IPS DF 4.7 (cell line): ENCODE measurements at regions not wholly inside any gene's neighbourhood (a gene's known extent, or its start where the extent isn't known, plus 50 kb on each side); places are given as distances from the start of the nearest gene placed in this dataset.

Experiments used
- DNase-seq: peaks from one replicate; pipeline ENCODE4 v3.0.0-alpha.2; 2013; ENCODE audit warnings: low spot score; ENCODE audit errors: extremely low read depth

DNA sequence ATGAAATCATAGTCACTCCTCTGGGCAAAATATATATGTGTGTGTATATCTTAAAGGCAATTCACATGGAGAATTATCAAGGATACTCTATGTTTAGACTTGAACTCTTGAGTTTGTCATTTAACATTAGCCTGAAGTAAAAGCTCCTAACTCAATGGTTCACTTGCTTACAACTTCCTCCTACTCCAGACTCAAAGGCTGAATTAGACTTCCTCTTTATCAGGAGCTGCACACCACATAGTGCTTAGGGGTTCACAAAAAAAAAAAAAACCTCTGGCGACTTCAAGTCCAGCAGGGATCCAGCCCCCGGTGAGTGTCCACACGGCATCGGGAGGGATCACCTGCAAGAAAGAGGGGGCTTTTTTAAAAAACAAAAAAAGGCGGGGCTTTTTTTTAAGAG is 68.2 kb upstream of the LSM14A start:
- no peak for DNase-seq

DNA sequence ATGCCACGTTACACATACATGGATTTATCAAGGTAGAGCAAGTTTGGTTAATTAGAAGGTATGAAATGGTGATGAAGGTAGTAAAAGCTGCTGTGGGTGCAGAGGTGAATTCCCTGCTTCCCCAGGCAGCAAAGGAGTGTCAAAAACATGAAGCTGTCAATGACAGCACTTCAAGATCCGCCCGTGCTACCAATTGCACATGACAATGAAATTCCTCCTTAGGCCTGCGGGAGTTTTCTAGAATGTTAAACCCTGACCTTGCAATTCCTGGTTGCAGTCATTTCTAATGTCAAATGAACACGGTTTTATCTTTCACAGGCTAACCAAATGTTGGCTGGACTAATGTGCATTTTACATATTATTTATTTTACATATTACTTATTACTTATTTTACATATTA is 67.7 kb upstream of the LSM14A start:
- DNase-seq = no peak

DNA sequence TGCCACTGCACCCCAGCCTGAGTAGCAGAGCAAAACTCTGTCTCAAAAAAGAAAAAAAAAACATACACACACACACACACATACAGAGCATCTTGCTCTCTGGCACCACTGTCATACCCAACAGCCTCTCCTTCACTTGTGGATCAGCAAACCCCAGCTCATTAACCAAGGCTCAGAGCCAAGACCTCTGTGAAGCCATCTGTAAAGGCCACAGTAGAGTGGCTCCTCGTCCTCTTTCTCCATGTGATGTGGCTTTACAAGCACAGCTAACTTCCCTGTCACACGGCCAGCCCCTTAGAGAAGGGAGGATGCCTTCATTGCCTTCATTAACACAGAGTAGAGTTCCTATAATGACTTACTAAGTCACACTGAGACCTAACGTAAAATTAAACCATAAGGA is 62.7 kb upstream of the LSM14A start:
- no peak for DNase-seq

DNA sequence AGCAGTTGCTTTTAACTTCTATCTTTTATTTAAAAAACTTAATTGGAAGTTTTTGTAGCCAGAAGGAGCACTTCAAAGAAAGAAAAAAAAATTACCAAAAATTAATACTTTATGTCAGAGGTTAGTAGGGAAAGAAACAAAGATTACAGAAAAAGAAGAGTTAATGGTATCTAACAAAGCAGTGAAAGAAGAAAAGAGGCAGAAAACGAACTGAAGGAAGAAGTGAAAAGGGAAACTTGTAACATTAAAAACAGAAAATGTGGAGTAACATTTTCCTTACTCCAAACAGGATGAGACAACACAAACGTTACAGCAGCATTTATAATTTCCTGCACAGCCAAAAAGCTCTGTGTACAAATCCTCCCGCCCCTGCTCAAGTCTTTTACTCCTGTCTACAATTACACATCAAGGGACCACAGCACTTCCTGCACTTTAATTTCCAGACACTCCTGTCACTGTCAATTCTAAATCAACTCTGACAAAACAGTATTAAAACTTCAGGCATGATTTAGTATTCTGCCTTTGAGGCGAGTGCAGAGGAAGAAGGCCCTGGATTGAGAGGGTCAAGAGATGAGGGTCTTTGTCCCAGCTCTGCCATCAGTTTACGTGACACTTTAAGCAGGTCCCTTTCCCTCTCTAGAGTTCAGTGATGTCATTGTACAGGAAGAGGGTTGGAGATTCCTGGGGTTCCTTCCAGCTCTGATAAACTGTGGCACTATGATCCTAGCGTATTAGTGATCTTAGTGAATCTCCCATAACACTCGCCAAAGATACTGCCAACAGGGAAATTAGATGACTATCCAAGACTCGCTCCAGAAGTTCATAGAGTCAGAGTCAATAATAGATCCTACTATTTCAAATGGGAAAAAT is 53.2 kb upstream of the LSM14A start:
- no peak for DNase-seq

DNA sequence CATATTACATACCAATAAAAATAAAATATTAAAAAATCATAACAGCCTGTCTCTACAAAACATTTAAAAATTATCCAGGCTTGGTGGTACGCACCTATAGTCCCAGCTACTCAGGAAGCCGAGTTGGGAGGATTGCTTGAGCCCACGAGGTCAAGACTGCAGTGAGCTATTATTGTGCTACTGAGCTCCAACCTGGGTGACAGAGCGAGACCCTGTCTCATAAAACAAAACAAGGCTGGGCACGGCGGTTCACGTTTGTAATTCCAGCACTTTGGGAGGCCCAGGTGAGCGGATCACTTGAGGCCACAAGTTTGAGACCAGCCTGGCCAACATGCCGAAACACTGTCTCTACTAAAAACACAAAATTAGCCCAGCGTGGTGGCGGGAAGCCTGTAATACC is 52.2 kb upstream of the LSM14A start:
- DNase-seq = no peak

DNA sequence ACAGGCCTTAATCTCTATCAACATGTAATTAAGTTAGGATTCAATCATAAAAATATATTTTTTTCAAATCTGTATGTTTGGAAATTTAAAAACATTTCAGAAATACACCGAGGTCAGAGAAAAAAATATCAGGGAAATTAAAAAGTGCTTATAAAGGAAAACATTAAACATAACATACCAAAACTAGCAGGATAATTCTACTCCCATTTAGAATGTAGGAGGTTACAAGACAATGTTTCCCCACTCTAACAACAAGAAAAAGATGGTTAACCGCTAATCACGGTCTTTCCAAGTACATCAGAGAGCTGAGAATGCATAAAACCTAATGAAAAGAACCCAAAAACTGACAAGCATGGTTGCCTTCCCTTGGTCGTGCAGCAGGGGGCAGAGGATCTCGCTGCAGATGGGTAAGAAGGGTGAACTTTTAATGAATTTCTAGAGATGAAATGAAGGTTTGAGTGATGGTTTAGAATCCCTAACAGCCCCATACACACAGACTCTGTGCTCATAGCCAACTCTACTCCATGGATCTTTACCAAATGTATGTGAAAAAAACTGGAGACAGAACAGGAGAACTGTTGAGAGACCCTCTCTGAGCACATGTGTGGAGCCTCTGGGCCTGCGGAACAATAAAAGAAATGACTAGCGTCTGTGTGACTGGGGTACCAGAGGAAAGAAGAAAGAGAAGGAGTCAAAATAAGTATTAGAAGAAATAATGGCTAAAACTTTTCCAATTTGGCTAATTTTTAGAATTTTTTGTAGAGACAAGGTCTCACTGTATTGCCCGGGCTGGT is 51.3 kb upstream of the LSM14A start:
- no peak for DNase-seq
